ENCODE measurements at regions not wholly inside any gene's neighbourhood (a gene's known extent, or its start where the extent isn't known, plus 50 kb on each side); places are given as distances from the start of the nearest gene placed in this dataset.

DNA sequence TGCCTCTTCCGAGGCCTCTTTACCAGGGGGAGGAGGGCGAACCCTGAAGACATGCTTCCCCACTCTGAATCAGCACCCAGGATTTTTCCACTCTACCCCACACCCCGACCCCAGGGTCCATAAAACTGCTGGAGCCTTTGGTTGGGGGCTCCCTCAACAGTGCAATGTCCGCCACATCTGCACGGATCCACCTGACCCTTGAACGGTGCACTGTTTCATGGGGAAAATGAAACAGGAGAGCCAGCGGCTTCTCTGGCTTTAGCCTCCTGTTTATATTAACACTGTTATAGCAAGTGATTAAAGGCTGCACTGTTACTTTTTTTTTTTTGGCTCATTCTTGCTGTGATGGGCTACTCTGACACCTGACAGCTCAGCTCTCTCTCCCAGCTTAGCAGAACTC, 124.1 kb upstream of the DLG1 start:
- H3K4me1 ChIP-seq (ENCODE audit: control insufficient read depth, insufficient read depth, low read length), result no peaks in the 10 kb centered on the region
- TF ChIP-seq ZBTB48 (tag by site-specific recombination; IDR thresholded peaks at IDR 0.05) (no peak), MEIS1 (CRISPR knock-in tag; IDR thresholded peaks at IDR 0.05; ENCODE audit: borderline replicate concordance) (no peak), KLF16 (tag by site-specific recombination; IDR thresholded peaks at IDR 0.05) (no peak), IKZF3 (tag by site-specific recombination; IDR thresholded peaks at IDR 0.05) (no peak), ZBTB10 (tag by site-specific recombination; IDR thresholded peaks at IDR 0.05) (no peak), ZNF146 (tag by site-specific recombination; IDR thresholded peaks at IDR 0.05) (no peak), ZNF202 (tag by site-specific recombination; IDR thresholded peaks at IDR 0.05; ENCODE audit: borderline replicate concordance) (no peak), KLF9 (tag by site-specific recombination; IDR thresholded peaks at IDR 0.05; ENCODE audit: low read depth) (no peak), ZNF274 (IDR thresholded peaks at IDR 0.05; ENCODE audit: low read length) (no peak), ZNF274 (tag by site-specific recombination; IDR thresholded peaks at IDR 0.05; ENCODE audit: borderline replicate concordance) (no peak)
- TF ChIP-seq, protein P1, sequence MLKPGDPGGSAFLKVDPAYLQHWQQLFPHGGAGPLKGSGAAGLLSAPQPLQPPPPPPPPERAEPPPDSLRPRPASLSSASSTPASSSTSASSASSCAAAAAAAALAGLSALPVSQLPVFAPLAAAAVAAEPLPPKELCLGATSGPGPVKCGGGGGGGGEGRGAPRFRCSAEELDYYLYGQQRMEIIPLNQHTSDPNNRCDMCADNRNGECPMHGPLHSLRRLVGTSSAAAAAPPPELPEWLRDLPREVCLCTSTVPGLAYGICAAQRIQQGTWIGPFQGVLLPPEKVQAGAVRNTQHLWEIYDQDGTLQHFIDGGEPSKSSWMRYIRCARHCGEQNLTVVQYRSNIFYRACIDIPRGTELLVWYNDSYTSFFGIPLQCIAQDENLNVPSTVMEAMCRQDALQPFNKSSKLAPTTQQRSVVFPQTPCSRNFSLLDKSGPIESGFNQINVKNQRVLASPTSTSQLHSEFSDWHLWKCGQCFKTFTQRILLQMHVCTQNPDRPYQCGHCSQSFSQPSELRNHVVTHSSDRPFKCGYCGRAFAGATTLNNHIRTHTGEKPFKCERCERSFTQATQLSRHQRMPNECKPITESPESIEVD (tag by site-specific recombination; IDR thresholded peaks at IDR 0.05), result no peak
- ChIA-PET POLR2A (no interaction called here), CTCF (no interaction called here)
- no peaks in the 10 kb centered on the region for H3K36me3 ChIP-seq (ENCODE audit: control insufficient read depth in 2 of 2, insufficient read depth in 1 of 2, low read length in 2 of 2)
- no peak overlapping the region for H3K4me3 ChIP-seq (ENCODE audit: low read depth, low read length)
- H3K9me3 ChIP-seq (ENCODE audit: control insufficient read depth, insufficient read depth, low read depth, low read length), result no peaks in the 10 kb centered on the region
- H3K27ac ChIP-seq (ENCODE audit: extremely low read depth, low read depth, low read length), result no peak overlapping the region

DNA sequence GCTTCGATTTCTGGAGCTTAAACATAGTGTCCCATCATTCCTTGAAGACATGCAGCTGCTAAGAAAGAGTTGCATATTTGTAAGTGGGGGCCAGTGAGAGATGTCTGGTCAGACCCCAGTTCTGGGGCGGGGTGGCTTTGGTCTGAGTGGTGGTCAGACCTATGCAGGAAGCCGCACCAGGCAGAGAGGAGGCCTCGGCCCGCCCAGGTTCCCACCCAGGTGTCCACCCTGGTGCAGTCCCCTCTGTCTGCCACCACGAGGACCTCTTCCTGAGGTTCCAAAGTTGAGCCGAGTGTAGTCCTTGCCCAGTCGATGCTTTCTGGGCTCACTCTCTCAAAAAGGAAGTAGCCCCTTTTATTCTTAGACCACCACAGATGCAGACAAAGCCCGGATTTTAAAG, 122.6 kb upstream of the DLG1 start:
- Histone ChIP-seq H3K4me3 (ENCODE audit: low read depth, low read length) (no peak overlapping the region), H3K36me3 (ENCODE audit: control insufficient read depth in 2 of 2, insufficient read depth in 1 of 2, low read length in 2 of 2) (no peaks in the 10 kb centered on the region), H3K27ac (ENCODE audit: extremely low read depth, low read depth, low read length) (no peak overlapping the region), H3K4me1 (ENCODE audit: control insufficient read depth, insufficient read depth, low read length) (no peaks in the 10 kb centered on the region), H3K9me3 (ENCODE audit: control insufficient read depth, insufficient read depth, low read depth, low read length) (no peaks in the 10 kb centered on the region)
- CTCF ChIA-PET, result no interaction called here
- no peak for TF ChIP-seq HOXC10 (CRISPR knock-in tag; IDR thresholded peaks at IDR 0.05)
- TF ChIP-seq ZFP37 (tag by site-specific recombination; IDR thresholded peaks at IDR 0.05), result no peak
- no peak for TF ChIP-seq ZBTB7A (tag by site-specific recombination; IDR thresholded peaks at IDR 0.05; ENCODE audit: low read depth)
- TF ChIP-seq, protein P2, sequence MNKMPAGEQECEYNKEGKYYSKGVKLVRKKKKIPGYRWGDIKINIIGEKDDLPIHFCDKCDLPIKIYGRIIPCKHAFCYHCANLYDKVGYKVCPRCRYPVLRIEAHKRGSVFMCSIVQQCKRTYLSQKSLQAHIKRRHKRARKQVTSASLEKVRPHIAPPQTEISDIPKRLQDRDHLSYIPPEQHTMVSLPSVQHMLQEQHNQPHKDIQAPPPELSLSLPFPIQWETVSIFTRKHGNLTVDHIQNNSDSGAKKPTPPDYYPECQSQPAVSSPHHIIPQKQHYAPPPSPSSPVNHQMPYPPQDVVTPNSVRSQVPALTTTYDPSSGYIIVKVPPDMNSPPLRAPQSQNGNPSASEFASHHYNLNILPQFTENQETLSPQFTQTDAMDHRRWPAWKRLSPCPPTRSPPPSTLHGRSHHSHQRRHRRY (tag by site-specific recombination; IDR thresholded peaks at IDR 0.05), result no peak
- TF ChIP-seq YY1 (tag by site-specific recombination; IDR thresholded peaks at IDR 0.05), result no peak
- TF ChIP-seq ZNF221 (tag by site-specific recombination; IDR thresholded peaks at IDR 0.05; ENCODE audit: borderline replicate concordance), result no peak
- TF ChIP-seq ZNF677 (tag by site-specific recombination; IDR thresholded peaks at IDR 0.05), result no peak
- TF ChIP-seq ZBTB49 (tag by site-specific recombination; IDR thresholded peaks at IDR 0.05; ENCODE audit: low read depth), result no peak
- no peak for TF ChIP-seq ZNF785 (tag by site-specific recombination; IDR thresholded peaks at IDR 0.05)
- TF ChIP-seq ZNF140 (tag by site-specific recombination; IDR thresholded peaks at IDR 0.05), result no peak
- TF ChIP-seq ZNF473 (tag by site-specific recombination; IDR thresholded peaks at IDR 0.05), result no peak
- POLR2A ChIA-PET, result interaction anchor here (1.1 kb wide), 1 partner anchor 26 kb away, joined by 3 read pairs; no protein-coding TSS in a partner anchor
